Esophagus squamous epithelium (tissue), 5 donors: ENCODE measurements at regions not wholly inside any gene's neighbourhood (a gene's known extent, or its start where the extent isn't known, plus 50 kb on each side); places are given as distances from the start of the nearest gene placed in this dataset.
A peak's percentile ranks its signal among the peaks of the same experiment; 100 is the strongest.

ENCODE experiments used
- DNase-seq: peaks from one replicate; lab custom pipeline; 2025; lab: John Stamatoyannopoulos, UW
- H3K27ac ChIP-seq, 4 donors: fragments of 200-600 bp; sonication (generic); one replicate each; pipeline ENCODE4 v1.5.1; 2016 to 2019; ENCODE audit warnings: mild to moderate bottlenecking in 1 of 4
- H3K27me3 ChIP-seq, 4 donors: fragments of 200-600 bp; sonication (generic); 1 replicate in 3 of 4; 2 replicates in 1 of 4; pipeline versions ENCODE4 v1.5.1 to v1.6.0; 2017 to 2021; ENCODE audit warnings: antibody characterized with exemption in 1 of 4
- H3K36me3 ChIP-seq, 3 donors: fragments of 200-600 bp; sonication (generic); one replicate each; pipeline ENCODE4 v1.5.1; 2016 to 2019
- H3K4me1 ChIP-seq, 3 donors: fragments of 200-600 bp; sonication (generic); one replicate each; pipeline ENCODE4 v1.5.1; 2017 to 2019
- H3K4me3 ChIP-seq, 4 donors: fragments of 200-600 bp; sonication (generic); 1 replicate in 3 of 4; 2 replicates in 1 of 4; pipeline ENCODE4 v1.5.1; 2016 to 2019; ENCODE audit warnings: mild to moderate bottlenecking in 2 of 4, moderate library complexity in 1 of 4
- H3K9me3 ChIP-seq, 3 donors: fragments of 200-600 bp; sonication (generic); one replicate each; pipeline ENCODE4 v1.5.1; 2016 to 2019
- CTCF ChIP-seq, 6 experiments: fragments of 450-650 bp in 4 of 6; fragments of 200-600 bp in 2 of 6; sonication (generic) in 2 of 6; IDR thresholded peaks; one replicate each; pipeline ENCODE4 v1.5.1; 2016 to 2019; ENCODE audit warnings: antibody characterized with exemption in 6 of 6, mild to moderate bottlenecking in 4 of 6, moderate library complexity in 4 of 6
- POLR2A ChIP-seq, 4 donors: fragments of 450-650 bp; IDR thresholded peaks; one replicate each; pipeline ENCODE4 v1.6.1; 2017; ENCODE audit warnings: antibody characterized with exemption in 4 of 4, mild to moderate bottlenecking in 4 of 4, moderate library complexity in 3 of 4
- WGBS, 2 donors: methylation state at CpG; one replicate each; pipeline ENCODE4 v1.1.5; 2018; 5-methylcytosine and 5-hydroxymethylcytosine counted together
- intact Hi-C: fragments of 100-400 bp; cut with DNase I; formaldehyde crosslinking; loops from one replicate; pipeline ENCODE4 v1.15.0; 2022
- donor health status: DM: yes; HTN: yes; CAD: no.

DNA sequence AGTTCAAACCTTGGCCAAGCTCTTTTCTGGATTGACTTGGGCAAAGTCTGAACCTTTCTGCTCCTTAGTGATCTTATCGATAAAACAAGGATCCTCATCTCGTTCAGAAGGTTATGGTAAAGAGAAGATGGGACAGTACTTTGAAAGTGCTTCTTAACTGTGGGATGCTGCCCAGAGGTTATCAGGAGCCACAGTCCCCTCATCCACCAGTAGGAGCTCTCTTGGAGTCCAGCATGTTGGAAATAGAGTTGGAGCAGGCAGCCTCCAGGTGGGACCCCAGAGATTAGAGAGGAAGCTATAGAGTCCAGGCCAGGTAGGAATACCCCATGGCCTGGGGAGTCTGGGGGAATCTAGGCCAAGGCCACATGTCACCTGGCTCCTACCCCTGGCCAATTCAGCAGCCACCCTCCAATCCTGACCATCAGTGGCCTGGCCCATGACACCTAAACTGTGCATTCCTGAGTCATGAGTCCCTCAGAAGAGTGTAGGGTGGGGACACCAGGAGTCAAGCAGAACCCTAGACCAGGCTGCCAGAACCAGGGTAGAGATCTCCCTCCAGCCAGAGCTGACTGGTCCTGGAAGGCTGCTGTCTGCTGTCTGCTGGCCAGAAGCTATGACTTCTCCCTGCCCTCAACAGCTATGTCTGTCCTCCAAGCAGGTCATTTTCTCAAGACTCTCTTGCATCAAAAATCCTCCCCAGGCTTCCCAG, 144.3 kb downstream of the AIPL1 start:
- no peak overlapping the region for H3K27ac ChIP-seq
- DNase-seq = no peak
- no peaks in the 10 kb centered on the region for H3K4me1 ChIP-seq
- H3K4me3 ChIP-seq = no peak overlapping the region
- no peaks in the 10 kb centered on the region for H3K36me3 ChIP-seq
- H3K27me3 ChIP-seq = peaks cover 0 to 32% (median 0%) of the 10 kb centered on the region in 4 donors
- TF ChIP-seq POLR2A (IDR thresholded peaks at IDR 0.05) = no peak
- 100% methylated on average over 1 of the region's 2 CpGs; no CpG with 5 or more reads in 1 of the 2 donors for WGBS, 2 donors
- intact Hi-C loops = no loop called here
- no peaks in the 10 kb centered on the region for H3K9me3 ChIP-seq

GRCh38 chr17:6286233-6286632, 148.7 kb downstream of the AIPL1 start:
- Histone ChIP-seq H3K9me3 (no peaks in the 10 kb centered on the region), H3K36me3 (no peaks in the 10 kb centered on the region), H3K27me3 (peaks cover 0 to 27% (median 0%) of the 10 kb centered on the region in 4 donors), H3K4me3 (no peak overlapping the region), H3K27ac (no peak overlapping the region), H3K4me1 (no peaks in the 10 kb centered on the region)
- 39 to 47% methylated on average over 4 of the region's 4 CpGs for WGBS, 2 donors
- intact Hi-C loops = no loop called here
- TF ChIP-seq POLR2A (IDR thresholded peaks at IDR 0.05) = no peak
- no peak for TF ChIP-seq CTCF (IDR thresholded peaks at IDR 0.05)
- no peak for DNase-seq

- no peaks in the 10 kb centered on the region for H3K4me1 ChIP-seq
- H3K36me3 ChIP-seq = no peaks in the 10 kb centered on the region
- DNase-seq = no peak
- no peak for TF ChIP-seq CTCF (IDR thresholded peaks at IDR 0.05)
- TF ChIP-seq POLR2A (IDR thresholded peaks at IDR 0.05) = no peak
- peaks cover 0 to 27% (median 0%) of the 10 kb centered on the region in 4 donors for H3K27me3 ChIP-seq
- H3K27ac ChIP-seq = no peak overlapping the region
- intact Hi-C loops = no loop called here
- no peaks in the 10 kb centered on the region for H3K9me3 ChIP-seq
- H3K4me3 ChIP-seq = no peak overlapping the region
Measured at GRCh38 chr17:6285486-6285885, 149.4 kb downstream of the AIPL1 start.

DNA sequence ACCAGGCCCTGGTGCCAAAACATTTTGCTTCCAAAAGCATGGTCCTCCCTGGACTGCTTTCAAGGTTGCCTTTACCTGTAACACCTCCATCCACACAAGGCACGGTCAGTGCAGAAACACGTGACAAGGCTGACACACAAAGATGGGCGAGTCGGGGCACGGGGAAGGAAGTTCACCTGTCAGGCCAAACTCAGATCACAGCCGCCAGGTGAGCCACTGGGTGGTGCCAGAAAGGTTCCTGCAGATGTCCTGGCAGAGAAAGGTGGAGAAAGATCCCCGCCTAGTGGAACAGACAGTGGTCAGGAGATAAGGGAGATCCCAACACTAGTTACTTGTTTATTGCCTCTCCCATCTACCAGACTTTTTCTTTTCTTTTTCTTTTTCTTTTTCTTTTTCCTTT, 155.3 kb downstream of the AIPL1 start:
- no peaks in the 10 kb centered on the region for H3K36me3 ChIP-seq
- no peak overlapping the region for H3K4me3 ChIP-seq
- H3K4me1 ChIP-seq = no peaks in the 10 kb centered on the region
- no peak for DNase-seq
- H3K27ac ChIP-seq = no peak overlapping the region
- WGBS, 2 donors = 20 to 34% methylated on average over 7 of the region's 7 CpGs
- intact Hi-C loops = no loop called here
- H3K27me3 ChIP-seq = peaks cover 0 to 4% (median 0%) of the 10 kb centered on the region in 4 donors
- TF ChIP-seq POLR2A (IDR thresholded peaks at IDR 0.05) (no peak), CTCF (IDR thresholded peaks at IDR 0.05) (peak in 4 of 6 experiments; percentile 16 to 58 (median 36))
- H3K9me3 ChIP-seq = no peaks in the 10 kb centered on the region

GRCh38 chr17:6278376-6278775, 156.5 kb downstream of the AIPL1 start:
- peaks cover 0 to 4% (median 0%) of the 10 kb centered on the region in 4 donors for H3K27me3 ChIP-seq
- WGBS, 2 donors = 75 to 76% methylated on average over 4 of the region's 4 CpGs
- intact Hi-C loops = no loop called here
- TF ChIP-seq POLR2A (IDR thresholded peaks at IDR 0.05) (no peak), CTCF (IDR thresholded peaks at IDR 0.05) (no peak)
- H3K36me3 ChIP-seq = no peaks in the 10 kb centered on the region
- H3K4me3 ChIP-seq = no peak overlapping the region
- no peaks in the 10 kb centered on the region for H3K9me3 ChIP-seq
- no peak for DNase-seq
- H3K4me1 ChIP-seq = no peaks in the 10 kb centered on the region
- no peak overlapping the region for H3K27ac ChIP-seq
